Fibroblast of skin of left biceps (primary cell): ENCODE measurements at regions not wholly inside any gene's neighbourhood (a gene's known extent, or its start where the extent isn't known, plus 50 kb on each side); places are given as distances from the start of the nearest gene placed in this dataset.

Experiments used
- DNase-seq, 2 experiments: peaks; one replicate each; pipeline ENCODE4 v3.0.0-alpha.2; 2013; ENCODE audit warnings: low read depth in 2 of 2

DNA sequence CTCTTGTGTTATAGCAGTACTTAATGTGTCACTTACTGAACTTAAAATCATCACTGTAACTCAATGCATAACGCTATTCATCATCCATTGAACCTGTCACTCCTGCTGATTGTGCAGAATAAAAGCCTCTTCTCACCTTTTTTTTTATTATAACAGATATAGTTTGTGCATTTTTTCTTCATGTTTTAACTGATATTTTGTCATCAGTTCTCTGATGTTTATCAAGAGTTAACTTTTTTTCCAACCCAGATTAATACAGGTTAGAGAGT, 100.4 kb downstream of the SLIT2 start:
- no peak for DNase-seq

DNA sequence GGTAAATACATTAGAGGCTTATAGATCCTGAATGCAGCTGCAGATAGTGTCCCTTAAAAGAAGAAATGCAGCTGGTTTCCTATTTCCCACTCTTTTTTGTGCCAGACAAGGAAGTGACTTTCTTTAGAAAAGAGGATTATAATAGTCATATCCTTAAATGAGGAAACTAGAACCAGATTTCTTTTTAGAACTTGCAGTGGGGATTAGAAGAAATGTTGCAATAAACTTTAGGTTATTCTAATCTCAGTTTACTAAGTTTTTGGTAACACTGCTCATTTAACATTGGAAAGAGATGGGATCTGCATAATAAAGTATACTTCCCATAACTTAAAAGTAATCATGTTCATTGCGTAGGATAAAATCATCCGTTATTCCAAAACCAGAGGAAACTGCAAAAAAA, 101.9 kb downstream of the SLIT2 start:
- no peak for DNase-seq

DNA sequence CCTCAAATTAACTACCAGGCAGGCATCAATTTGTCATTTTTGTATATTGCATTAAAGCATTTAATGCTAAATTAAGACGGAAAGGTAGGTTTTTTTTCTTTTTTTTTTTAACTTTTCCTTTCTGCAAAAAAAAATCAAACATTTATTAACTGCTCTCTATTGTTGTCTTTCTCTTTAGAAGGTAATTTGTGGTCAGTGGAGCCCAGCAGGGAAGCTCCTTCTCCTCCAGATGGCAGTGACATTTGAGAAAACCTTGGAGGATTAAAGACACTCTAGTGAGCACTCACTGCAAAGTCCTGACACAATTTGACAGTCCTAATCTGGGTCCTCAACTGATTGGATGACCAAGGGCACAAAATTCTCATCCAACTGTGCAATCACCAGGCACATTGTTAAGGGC, 102.4 kb downstream of the SLIT2 start:
- DNase-seq: no peak

DNA sequence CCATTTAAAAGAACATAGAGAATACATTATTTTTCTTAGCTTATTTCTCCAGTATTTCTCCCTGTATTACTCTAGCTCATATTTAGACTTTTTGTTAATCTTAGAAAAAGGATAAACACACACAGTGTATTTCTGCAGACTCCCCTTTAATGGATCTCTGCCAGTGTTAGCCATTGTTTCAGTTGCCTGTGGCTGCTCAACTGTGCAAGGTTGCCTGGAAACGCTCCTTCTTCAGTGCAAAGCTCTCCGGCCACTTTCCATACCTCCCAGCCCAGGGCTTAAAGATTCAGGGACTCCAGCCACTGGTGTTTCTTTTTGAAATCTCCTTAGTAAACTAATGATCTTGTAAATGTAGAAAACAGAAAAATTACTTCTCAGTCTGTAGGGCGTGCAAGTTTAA, 104.9 kb downstream of the SLIT2 start:
- no peak for DNase-seq

DNA sequence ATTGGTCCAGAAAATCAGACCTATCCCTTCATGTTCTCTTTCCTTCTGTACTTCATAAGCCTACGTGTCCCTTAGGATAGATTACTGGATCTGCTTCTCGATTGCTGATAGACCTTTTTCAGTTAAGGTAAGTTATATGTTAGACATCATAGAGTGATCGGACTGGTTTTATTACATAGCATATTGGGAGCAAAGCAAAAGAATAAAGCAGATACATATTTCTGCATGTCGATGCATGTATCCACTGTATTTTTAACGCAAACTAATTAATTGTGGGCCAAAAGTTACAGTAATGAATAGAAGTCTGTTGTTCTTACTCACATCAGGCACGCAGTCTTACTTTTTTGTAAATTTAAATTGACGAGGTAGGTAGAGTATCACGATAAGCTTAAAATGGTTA, 106.4 kb downstream of the SLIT2 start:
- DNase-seq: no peak

DNA sequence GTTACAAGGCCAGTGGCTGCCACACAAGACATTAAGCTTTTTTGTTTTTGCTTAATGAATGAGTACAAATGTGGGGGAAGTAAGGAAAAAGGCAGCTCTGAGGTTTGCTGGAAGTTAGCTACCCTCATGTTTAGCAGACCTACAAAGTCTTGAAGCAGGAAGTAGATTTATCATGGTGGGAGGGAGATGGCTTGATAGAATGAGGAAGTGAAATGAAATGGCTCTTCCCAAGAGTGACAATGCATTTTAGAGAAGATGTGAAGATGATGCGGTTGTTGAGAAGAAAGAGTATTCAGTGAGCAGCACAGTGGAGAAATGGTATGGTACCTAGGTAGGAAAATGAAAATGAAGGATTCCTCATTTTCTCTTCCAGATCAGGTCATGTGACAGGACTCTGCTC, 108.0 kb downstream of the SLIT2 start:
- no peak for DNase-seq

DNA sequence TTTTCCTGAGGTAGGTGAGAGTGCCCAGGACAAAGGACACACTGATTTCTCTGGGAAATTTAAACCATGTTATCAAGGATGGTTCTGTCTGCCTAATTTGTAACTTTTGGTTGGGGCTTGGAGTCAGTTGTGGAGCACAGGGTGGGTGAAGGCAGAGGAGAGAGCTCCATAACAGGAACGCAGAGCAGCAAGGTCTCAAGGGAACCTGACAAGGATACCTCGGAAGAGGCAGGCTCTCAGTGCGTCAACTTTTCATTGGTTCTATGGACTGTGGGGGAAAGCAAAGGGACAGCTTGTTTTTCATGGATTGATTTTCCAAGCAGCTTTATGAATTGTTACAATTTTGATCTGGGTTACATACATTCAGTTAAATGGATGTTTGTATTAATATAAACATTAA, 110.4 kb downstream of the SLIT2 start:
- DNase-seq: no peak

DNA sequence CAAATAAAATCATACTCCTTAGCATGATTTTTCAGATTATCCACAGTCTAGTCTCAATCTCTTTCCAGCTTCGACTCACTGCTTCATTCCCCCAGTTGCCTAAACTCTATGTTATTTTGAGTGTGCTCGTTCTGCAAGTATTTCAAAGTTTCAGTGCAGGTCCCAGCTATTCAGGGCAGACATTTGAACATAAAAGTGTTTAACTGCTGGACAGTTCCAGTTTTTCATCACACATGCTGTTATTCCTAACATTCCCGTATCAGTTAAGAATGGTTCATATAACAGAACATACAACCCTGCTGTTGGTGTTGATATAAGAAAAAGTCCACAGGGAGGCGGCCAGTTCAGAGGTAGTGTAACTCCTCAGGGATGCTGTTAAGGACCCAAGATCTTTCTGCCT, 113.3 kb downstream of the SLIT2 start:
- DNase-seq: no peak

DNA sequence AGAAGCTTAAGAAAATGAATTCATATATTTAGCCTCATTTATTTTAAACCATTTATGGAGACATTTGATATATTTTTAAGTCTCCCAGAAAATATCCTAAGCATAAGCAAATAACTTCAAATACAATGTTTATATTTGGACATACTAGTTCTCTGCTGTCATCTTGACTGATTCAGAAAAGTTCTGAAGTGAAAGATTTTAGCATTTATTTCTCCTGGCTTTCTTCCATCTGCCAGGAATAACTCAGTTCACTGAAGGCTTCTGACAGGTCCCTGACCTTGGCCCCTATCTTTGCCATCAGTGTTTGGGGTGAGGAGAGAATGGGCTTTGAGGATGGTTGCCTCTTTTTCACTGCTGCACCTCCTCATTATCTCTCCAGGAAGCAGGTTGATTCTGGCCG, 115.7 kb downstream of the SLIT2 start:
- DNase-seq: no peak

DNA sequence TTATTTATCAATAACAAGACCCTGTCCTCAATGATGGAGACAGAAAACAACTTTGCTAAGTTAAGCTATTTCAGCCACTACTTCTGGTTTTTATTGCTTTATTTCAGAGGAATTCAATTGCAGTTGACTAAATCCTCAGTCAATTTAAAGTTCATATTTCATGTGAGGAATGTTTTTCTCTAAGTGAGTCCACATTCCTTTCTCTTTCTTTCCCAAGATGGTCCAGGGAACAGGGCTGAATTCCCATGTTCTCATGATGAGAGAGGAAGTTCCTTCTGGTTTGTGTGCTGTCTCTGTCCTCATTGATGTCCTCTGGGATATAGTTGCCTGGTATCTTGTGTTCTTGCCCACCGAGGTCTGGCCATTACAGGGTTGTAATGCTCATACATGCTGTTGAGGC, 117.2 kb downstream of the SLIT2 start:
- peak; percentile 64 to 70 for DNase-seq

DNA sequence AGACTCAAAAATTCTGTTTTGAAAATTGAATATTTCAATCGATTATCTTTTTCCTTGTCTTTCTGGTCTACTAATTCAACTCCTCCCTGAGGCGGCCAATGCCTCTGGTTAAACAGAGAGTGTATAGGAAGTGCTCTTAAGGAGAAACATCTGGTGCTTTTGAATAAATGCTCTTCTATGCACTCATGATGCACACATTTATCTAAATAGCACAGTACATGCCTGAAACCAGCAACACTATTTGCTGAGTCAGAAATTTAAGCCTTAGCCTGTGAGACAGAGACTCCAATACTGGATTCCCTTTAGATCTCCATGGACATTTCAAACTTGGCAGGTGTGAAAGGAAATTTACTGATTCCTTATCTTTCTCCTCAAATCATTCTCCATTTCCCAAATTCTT, 118.6 kb downstream of the SLIT2 start:
- DNase-seq: peak; percentile 72 to 76

DNA sequence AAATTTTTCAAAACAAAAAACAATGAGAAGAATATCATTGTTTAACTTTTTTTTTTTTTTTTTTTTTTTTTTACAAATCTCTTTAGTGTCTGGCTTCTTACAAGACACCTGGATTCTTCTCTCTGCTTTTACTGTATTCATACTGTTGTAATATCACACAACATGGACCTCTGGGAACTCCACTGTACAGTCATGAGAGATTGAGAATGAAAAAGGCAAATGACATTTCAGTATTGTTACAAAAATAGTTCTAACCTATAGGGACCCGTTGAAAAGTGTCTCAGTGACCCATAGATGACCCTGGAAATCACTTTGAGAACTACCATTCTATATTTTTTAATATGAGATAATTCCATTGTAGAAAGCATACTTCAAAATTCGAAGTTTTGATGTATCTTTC, 124.4 kb downstream of the SLIT2 start:
- DNase-seq: no peak

DNA sequence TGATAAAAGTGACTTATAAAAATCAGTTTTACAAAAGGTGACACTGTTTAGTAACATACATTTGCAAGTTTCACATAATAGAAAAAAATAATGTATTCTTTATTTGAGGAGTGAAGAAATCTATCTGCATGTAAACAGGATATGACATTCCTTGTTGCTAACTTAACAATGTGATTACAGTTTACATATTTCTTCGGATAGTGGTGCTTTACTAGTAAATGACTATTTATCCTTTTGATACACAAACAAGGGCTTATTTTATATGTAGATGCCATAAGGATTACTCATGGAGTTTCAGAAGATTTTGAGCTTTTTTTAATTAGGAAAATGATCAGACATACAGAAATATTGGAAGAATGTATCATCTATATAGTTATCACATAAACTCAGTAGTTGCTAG, 126.5 kb downstream of the SLIT2 start:
- DNase-seq: no peak

DNA sequence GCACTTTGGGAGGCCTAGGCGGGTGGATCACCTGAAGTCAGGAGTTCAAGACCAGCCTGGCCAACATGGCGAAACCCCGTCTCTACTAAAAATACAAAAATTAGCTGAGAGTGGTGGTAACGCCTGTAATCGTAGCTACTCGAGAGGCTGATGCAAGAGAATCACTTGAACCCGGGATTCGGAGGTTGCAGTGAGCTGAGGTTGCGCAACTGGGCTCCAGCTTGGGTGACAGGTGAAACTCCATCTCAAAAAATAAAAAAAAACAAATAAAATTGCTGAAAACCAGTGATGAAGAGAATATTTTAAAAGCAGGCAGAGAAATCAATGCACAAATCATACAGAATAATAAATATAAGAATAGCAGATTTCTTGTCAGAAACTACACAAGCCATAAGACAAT, 129.3 kb downstream of the SLIT2 start:
- no peak for DNase-seq

DNA sequence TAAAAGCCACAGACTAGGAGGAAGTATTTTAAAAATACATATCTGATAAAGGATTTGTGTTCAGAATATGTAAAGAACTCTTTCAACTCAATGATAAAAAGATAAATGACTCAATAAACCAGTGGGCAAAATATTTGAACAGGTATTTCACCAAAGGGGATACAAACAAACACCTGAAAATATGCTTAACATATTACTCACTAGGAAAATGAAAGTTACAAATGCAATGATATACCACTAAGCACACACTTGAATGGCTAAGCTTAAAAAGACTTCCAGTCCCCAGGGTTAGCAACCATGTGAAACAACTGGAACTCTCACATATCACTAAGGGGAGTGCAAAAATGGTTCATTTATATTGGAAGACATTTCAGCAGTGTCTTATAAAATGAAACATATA, 131.6 kb downstream of the SLIT2 start:
- DNase-seq: no peak

DNA sequence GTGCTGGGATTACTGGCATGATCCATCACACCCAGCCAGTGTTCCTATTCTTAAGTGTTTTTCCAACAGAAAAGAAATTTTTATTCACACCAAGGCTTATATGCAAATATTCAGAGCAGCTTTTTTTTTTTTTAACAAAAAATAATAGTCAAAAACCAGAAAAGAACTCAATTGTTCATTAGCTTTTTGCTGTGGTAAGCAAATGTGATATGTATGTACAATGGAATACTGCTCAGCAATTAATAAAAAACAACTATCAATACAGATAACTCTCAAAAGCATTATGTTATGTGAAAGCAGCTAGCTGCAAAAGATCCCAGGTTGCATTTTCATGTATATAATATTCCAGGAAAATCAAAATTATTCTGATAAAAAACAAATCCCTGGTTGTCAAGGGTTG, 132.3 kb downstream of the SLIT2 start:
- DNase-seq: no peak

DNA sequence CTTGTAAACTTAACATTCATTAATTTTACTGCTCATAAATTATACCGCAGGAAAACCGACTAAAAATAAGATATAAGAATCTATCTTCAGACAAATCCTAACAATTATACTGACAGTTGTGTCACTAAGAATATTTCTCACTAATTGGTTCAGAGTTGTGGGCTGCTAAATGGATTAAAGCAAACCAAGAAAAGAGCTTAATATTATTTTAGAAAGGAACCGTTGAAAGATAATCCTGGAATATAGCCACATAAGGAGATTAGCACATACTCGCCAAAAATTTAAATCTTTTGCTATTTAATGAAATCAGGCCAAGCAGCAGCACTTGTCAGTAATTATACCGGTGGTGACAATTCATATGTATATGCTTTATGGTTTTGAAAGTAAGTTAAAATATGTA, 132.8 kb downstream of the SLIT2 start:
- no peak for DNase-seq

DNA sequence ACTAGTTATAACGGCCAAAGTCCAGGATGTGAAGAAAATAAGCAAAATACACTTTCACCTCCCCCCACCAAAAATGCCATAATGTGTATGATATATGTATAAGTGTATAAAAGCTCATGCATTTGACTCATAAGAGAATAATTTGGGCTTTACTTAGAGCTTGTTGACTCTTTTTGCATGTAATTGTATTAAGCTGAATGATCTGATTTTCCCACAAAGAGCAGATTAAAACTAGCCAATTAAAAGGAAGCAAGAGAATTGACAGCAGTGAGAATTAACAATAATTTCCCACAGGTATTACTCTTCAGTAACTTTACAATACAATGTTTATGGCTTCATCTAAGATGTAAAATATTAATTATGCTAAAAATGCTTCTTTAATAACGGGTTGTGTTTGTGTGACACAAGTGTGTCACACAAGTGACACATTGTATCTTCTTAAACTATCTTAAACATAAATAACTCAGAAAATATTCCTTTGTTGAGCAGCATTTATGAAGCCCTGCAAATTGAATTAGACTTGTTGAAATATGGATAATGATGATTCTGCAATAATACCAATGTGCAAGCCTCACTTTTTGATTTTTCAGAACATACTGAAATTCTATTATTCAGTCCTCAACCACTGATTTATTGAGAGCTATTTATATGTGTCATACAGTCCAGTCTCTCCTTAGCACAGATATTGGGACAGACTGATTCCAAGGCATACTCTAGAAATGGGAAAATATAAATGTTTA, 134.5 kb downstream of the SLIT2 start:
- DNase-seq: no peak

DNA sequence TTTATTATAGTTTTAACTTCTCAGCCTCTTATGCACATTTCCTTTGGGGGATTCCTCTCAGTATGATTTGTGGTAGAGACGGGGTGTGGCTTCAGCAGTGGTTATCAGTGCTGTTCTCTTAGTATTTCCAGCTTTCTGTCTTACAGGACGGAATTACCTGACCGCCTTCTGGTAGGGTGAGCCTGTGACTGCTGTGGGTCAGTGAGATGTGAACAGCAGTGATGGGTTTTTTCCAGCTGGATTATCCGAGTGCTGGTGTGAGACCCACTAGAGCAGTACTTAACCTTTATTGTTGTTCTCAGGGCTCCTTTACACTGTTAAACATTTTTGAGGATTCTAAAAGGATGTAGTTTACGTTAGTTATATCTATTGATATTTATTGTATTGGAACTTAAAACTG, 135.2 kb downstream of the SLIT2 start:
- no peak for DNase-seq

DNA sequence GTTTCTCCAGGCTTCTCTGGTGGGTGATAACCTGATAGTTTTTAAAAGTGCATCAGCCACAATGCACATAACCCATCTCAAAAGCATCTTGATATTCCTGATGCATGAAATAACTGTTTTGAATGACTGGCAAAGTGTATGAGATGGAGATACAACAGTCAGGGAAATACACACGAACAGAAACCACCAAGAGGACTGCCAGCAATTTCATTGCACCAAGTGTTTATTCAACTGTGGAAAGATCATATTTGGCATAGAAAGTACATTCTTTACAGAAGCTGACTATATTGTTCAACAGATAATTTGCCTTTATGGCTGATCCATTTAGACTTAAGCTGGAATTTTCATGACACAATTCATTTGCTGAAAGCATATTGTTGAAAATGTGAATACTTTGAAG, 139.5 kb downstream of the SLIT2 start:
- peak; percentile 57 for DNase-seq

DNA sequence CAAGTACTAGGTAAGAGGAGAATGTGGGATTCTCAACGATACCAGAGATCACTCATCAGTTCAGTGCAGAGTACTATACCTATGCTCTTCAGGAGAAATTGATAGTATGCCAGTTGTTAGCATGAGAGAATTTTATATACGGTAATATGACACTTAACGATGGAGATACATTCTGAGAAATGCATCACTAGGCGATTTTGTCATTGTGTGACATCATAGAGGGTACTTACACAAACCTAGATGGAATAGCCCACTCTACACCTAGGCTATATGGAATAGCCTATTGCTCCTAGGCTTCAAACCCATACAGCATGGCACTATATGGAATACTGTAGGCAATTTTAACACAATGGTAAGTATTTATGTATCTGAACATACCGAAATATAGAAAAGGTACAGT, 140.2 kb downstream of the SLIT2 start:
- DNase-seq: no peak

DNA sequence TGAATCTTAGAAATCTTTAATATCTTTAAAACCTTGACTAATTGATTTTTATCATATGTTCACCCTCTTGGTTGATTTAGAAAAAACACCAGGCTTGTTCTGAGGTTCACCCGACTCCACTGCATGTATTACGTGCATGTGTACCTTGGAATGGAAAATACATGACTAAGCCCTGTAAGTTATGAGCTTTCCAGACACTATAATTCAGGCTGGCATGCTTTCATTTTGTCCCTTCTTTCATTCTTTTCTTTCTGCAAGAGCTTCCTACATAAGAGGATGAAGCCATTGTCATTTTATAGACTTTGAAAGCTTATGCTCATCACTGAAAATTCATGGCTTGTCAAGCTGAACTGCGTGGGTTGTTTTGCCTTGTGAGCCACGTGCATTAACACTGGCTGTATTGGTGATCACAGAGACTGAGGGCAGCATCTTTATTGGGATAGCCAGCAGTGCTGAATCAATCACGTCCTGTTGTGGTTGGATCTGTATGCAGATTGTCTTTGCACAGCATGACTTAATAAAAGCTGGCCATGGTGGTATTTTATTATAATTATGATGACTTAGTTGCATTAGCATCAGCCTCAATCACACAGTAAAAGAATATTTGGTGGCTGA, 141.9 kb downstream of the SLIT2 start:
- peak in 1 of 2 experiments; percentile 23 for DNase-seq

DNA sequence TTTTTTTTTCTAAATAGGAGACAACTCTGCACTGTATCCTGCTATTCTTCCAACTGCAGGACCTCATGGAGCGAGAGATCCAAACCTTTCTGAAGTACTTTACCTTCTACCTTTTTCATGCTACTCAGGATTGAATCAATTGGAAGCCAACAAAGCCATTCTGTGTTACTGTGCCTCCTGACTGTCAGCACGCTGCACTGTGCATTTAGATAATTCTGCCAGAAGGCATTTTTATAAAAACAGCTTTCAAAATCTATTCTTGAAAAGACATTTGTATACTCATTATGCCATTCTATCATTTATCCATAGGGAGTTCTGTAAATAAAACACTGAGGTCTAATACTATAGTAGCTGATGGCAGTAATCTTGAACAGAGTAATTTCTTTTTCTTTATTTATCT, 142.8 kb downstream of the SLIT2 start:
- no peak for DNase-seq

DNA sequence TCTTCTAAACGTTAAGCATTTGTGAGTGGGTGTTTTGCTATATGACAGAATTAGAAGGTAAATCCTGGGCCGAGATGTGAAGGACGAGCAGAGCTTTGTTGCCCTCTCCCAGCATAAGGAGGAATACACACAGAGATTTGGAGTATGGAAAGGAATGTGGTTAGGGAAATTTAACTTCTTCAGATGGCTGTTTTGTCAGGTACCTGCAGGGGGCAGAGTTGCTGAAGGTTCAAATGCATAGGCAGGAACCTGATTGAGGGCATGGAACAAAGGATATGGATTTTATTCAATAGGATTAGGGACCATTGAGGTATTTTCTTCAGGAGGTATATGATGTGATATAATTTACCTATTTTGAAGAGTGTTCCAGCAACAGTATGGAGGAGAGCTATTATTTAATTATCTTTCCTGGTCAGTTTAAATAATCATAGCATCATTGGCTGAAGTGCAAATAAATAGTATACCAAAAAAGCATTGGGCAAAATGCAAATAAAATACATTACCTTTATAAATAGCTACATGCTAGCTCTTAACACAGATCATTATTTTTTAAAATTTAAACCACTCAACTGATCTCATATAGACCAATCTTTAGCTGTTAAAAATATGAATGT, 143.6 kb downstream of the SLIT2 start:
- DNase-seq: no peak
